ENCODE measurements at regions not wholly inside any gene's neighbourhood (a gene's known extent, or its start where the extent isn't known, plus 50 kb on each side); places are given as distances from the start of the nearest gene placed in this dataset.

GRCh38 chr10:44671319-44671718, 239.8 kb upstream of the TMEM72 start:
- no peak overlapping the region for H3K27ac ChIP-seq (ENCODE audit: low read depth in 1 of 2, low read length in 1 of 2)
- ATAC-seq (ENCODE audit: insufficient read depth, low FRiP score) = no peak
- H3K4me1 ChIP-seq (ENCODE audit: control insufficient read depth in 5 of 5, insufficient read depth in 5 of 5, low read length in 5 of 5) = peaks cover 0 to 8% (median 0%) of the 10 kb centered on the region in 5 donors
- no peak overlapping the region for H3K9ac ChIP-seq (ENCODE audit: insufficient read depth in 1 of 2, low read length in 2 of 2)
- no peaks in the 10 kb centered on the region for H3K36me3 ChIP-seq (ENCODE audit: control insufficient read depth in 4 of 4, insufficient read depth in 4 of 4, low read length in 4 of 4)
- DNase-seq = no peak
- peaks cover 0 to 6% (median under 1%) of the 10 kb centered on the region in 4 donors for H3K9me3 ChIP-seq (ENCODE audit: control insufficient read depth in 4 of 4, insufficient read depth in 3 of 4, low read length in 3 of 4)
- TF ChIP-seq CTCF (IDR thresholded peaks at IDR 0.05; ENCODE audit: control extremely low read depth, extremely low read depth) = no peak
- no peak overlapping the region for H3K4me3 ChIP-seq
- H3K27me3 ChIP-seq (ENCODE audit: control insufficient read depth in 3 of 3, insufficient read depth in 3 of 3, low read length in 2 of 3) = no peaks in the 10 kb centered on the region

GRCh38 chr10:44673245-44673983, 237.7 kb upstream of the TMEM72 start:
- no peak for ATAC-seq (ENCODE audit: insufficient read depth, low FRiP score)
- Histone ChIP-seq H3K27ac (ENCODE audit: low read depth in 1 of 2, low read length in 1 of 2) (no peak overlapping the region), H3K36me3 (ENCODE audit: control insufficient read depth in 4 of 4, insufficient read depth in 4 of 4, low read length in 4 of 4) (no peaks in the 10 kb centered on the region), H3K4me1 (ENCODE audit: control insufficient read depth in 5 of 5, insufficient read depth in 5 of 5, low read length in 5 of 5) (peaks cover 0 to 8% (median 0%) of the 10 kb centered on the region in 5 donors), H3K4me3 (no peak overlapping the region), H3K9me3 (ENCODE audit: control insufficient read depth in 4 of 4, insufficient read depth in 3 of 4, low read length in 3 of 4) (peaks cover 0 to 1% (median under 1%) of the 10 kb centered on the region in 4 donors), H3K9ac (ENCODE audit: insufficient read depth in 1 of 2, low read length in 2 of 2) (no peak overlapping the region), H3K27me3 (ENCODE audit: control insufficient read depth in 3 of 3, insufficient read depth in 3 of 3, low read length in 2 of 3) (no peaks in the 10 kb centered on the region)
- 54 to 81% methylated on average over 3 of the region's 3 CpGs for WGBS, 2 donors
- no peak for DNase-seq
- no peak for TF ChIP-seq CTCF (IDR thresholded peaks at IDR 0.05; ENCODE audit: control extremely low read depth, extremely low read depth)

- no peak for TF ChIP-seq CTCF (IDR thresholded peaks at IDR 0.05; ENCODE audit: control extremely low read depth, extremely low read depth)
- Histone ChIP-seq H3K9me3 (ENCODE audit: control insufficient read depth in 4 of 4, insufficient read depth in 3 of 4, low read length in 3 of 4) (peaks cover 0 to 1% (median 0%) of the 10 kb centered on the region in 4 donors), H3K4me1 (ENCODE audit: control insufficient read depth in 5 of 5, insufficient read depth in 5 of 5, low read length in 5 of 5) (peaks cover 0 to 8% (median 0%) of the 10 kb centered on the region in 5 donors), H3K9ac (ENCODE audit: insufficient read depth in 1 of 2, low read length in 2 of 2) (no peak overlapping the region), H3K4me3 (no peak overlapping the region), H3K27ac (ENCODE audit: low read depth in 1 of 2, low read length in 1 of 2) (no peak overlapping the region), H3K36me3 (ENCODE audit: control insufficient read depth in 4 of 4, insufficient read depth in 4 of 4, low read length in 4 of 4) (no peaks in the 10 kb centered on the region), H3K27me3 (ENCODE audit: control insufficient read depth in 3 of 3, insufficient read depth in 3 of 3, low read length in 2 of 3) (no peaks in the 10 kb centered on the region)
- DNase-seq = peak; percentile 43 to 77 (median 50)
- 62 to 76% methylated on average over 6 of the region's 6 CpGs for WGBS, 2 donors
- ATAC-seq (ENCODE audit: insufficient read depth, low FRiP score) = no peak
Measured at GRCh38 chr10:44674536-44675386, 236.4 kb upstream of the TMEM72 start.
